Coronary artery (tissue), 2 donors: ENCODE measurements at regions not wholly inside any gene's neighbourhood (a gene's known extent, or its start where the extent isn't known, plus 50 kb on each side); places are given as distances from the start of the nearest gene placed in this dataset.

Experiments used
- DNase-seq: peaks from one replicate; pipeline ENCODE4 v3.0.0-alpha.2; 2017; ENCODE audit warnings: low spot score
- H3K27ac ChIP-seq, 2 donors: fragments of 200-600 bp; sonication (generic); one replicate each; pipeline ENCODE4 v1.5.1; 2016 to 2019
- H3K4me3 ChIP-seq: fragments of 200-600 bp; sonication (generic); 2 replicates; pipeline ENCODE4 v1.5.1; 2016; ENCODE audit warnings: mild to moderate bottlenecking, moderate library complexity
- CTCF ChIP-seq: fragments of 200-600 bp; sonication (generic); IDR thresholded peaks from one replicate; pipeline ENCODE4 v1.5.1; 2019; ENCODE audit warnings: antibody characterized with exemption

- no peak for TF ChIP-seq CTCF
- Histone ChIP-seq H3K4me3 (no peak overlapping the region), H3K27ac (no peak overlapping the region)
- no peak for DNase-seq
Measured at GRCh38 chr11:87736928-87737327, 438.3 kb downstream of the RAB38 start.

GRCh38 chr11:87726506-87726905 is 448.7 kb downstream of the RAB38 start:
- H3K27ac ChIP-seq: no peak overlapping the region
- DNase-seq: no peak
- no peak for TF ChIP-seq CTCF

GRCh38 chr11:87724358-87724757 is 450.9 kb downstream of the RAB38 start:
- DNase-seq: no peak
- H3K4me3 ChIP-seq: no peak overlapping the region
- no peak for TF ChIP-seq CTCF
- H3K27ac ChIP-seq: no peak overlapping the region

More at GRCh38 chr11:87726506-87726905, 448.7 kb downstream of the RAB38 start:
- H3K4me3 ChIP-seq: no peak overlapping the region

DNA sequence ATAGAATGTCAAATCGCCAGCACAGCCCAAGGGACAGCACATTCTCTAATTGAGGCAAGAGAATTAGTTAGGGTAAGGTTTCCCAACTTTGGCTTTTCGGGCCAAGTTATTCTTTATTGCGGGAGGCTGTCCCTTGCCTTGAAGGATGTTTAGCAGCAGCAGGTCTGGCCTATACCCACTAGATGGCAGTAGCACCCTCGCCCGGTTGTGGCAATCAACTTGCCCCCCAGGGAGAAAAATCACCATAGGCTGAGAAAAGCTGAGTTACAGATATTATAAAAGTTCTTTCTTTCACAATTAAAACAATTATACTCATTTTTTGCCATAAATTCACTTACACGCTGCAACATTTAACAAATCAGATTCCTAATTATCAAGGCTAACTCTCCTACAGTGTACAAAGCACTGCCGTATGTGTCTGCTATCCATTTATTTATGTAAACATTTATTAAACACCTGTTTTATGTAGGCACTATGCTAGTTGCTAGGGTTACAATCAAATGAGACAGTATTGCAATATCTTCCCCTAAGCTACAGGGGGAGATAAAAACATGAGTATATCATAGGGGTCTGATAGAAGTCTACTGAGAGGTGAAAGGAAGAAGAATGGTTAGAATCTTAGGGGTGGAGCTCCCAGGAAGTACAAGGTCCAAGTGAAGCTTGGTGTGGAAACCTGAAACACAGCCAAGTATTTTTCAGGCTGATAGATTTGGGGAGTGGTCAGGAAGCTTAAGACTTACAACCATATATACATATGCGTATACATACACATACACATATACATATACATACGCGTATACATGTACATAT is 452.3 kb downstream of the RAB38 start:
- DNase-seq: no peak
- peak; percentile 20 for TF ChIP-seq CTCF
- no peak overlapping the region for H3K27ac ChIP-seq
- no peak overlapping the region for H3K4me3 ChIP-seq

- no peak for DNase-seq
- H3K4me3 ChIP-seq: no peak overlapping the region
- no peak overlapping the region for H3K27ac ChIP-seq
- TF ChIP-seq CTCF: no peak
Measured at GRCh38 chr11:87719326-87720073, 455.7 kb downstream of the RAB38 start.

- TF ChIP-seq CTCF: no peak
- no peak overlapping the region for H3K4me3 ChIP-seq
- no peak overlapping the region for H3K27ac ChIP-seq
- no peak for DNase-seq
Measured at GRCh38 chr11:87712802-87713202, 462.4 kb downstream of the RAB38 start.
